ENCODE measurements at regions not wholly inside any gene's neighbourhood (a gene's known extent, or its start where the extent isn't known, plus 50 kb on each side); places are given as distances from the start of the nearest gene placed in this dataset.

DNA sequence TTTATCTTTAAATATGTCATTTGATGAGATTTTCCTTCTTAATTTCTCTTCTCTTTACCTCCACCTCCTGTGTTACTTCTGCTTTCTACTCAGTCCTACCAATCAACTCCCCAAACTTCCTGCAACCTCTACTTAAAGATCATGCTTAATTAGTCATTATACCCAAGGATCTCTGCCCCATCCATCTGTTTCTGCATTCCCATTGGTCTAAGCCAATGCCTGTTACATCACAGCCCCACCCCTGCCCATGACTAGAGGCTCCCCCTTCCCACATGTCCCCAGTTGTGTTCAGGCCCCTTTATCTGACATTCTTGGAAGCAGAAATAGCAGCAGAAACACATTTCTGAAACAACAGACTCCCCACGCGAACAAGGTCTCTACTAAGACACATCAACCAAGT is 319.1 kb upstream of the NFE2L3 start:
- ATAC-seq: no peak
- intact Hi-C loops (cut with DNase I): no loop called here
- H3K27me3 ChIP-seq: no peaks in the 10 kb centered on the region
- 88 to 93% methylated on average over 2 of the region's 2 CpGs for WGBS, 2 donors
- no peak overlapping the region for H3K27ac ChIP-seq
- no peaks in the 10 kb centered on the region for H3K9me3 ChIP-seq
- no peak for TF ChIP-seq POLR2A (IDR thresholded peaks at IDR 0.05)
- TF ChIP-seq, protein P1, sequence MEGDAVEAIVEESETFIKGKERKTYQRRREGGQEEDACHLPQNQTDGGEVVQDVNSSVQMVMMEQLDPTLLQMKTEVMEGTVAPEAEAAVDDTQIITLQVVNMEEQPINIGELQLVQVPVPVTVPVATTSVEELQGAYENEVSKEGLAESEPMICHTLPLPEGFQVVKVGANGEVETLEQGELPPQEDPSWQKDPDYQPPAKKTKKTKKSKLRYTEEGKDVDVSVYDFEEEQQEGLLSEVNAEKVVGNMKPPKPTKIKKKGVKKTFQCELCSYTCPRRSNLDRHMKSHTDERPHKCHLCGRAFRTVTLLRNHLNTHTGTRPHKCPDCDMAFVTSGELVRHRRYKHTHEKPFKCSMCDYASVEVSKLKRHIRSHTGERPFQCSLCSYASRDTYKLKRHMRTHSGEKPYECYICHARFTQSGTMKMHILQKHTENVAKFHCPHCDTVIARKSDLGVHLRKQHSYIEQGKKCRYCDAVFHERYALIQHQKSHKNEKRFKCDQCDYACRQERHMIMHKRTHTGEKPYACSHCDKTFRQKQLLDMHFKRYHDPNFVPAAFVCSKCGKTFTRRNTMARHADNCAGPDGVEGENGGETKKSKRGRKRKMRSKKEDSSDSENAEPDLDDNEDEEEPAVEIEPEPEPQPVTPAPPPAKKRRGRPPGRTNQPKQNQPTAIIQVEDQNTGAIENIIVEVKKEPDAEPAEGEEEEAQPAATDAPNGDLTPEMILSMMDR (IDR thresholded peaks at IDR 0.05): no peak
- H3K4me3 ChIP-seq: no peak overlapping the region
- DNase-seq: no peak
- no peaks in the 10 kb centered on the region for H3K36me3 ChIP-seq (replicated peaks in 1 of 2; ENCODE audit: insufficient read depth in 1 of 2, low read depth in 2 of 2)
- H3K4me1 ChIP-seq: no peaks in the 10 kb centered on the region

DNA sequence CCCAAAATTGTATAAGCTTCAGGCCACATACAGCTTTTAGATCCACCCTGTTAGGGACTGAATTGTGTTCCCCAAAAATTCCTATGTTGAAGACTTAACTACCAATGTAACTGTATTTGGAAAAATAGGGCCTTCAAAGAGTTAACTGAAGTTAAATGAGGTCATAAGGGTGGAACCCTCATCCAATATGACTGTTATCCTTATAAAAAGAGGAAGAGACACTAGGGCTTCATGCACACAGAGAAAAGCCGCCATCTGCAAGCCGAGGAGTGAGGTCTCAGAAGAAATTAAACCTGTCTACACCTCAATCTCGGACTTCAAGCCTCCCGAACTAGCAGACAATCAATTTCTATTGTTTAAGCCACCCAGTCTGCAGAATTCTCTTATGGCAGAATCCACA is 317.9 kb upstream of the NFE2L3 start:
- intact Hi-C loops (cut with DNase I): no loop called here
- Histone ChIP-seq H3K36me3 (replicated peaks in 1 of 2; ENCODE audit: insufficient read depth in 1 of 2, low read depth in 2 of 2) (no peaks in the 10 kb centered on the region), H3K4me1 (no peaks in the 10 kb centered on the region)

DNA sequence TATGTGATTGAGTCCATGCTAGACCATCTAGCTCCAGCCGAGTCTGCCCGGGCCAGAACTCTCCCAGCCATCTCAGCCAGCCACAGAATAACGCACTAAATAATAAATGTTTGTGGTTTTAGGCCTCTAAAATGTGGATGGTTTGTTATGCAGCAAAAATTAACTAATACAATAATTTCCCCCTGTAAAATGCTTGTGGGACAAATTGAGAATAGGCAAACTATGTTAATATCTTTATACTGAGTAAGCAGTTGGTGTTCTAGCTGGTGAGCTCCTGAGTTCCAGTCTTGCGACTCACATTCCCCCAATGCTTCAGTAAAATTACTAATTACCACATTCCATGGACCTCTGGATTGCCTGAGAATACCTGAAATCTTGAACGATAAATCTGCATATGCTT is 316.8 kb upstream of the NFE2L3 start:
- ATAC-seq (no peak), DNase-seq (no peak)
- intact Hi-C loops (cut with DNase I): no loop called here
- WGBS, 2 donors: 95 to 96% methylated on average over 5 of the region's 5 CpGs
- Histone ChIP-seq H3K36me3 (replicated peaks in 1 of 2; ENCODE audit: insufficient read depth in 1 of 2, low read depth in 2 of 2) (no peaks in the 10 kb centered on the region), H3K4me1 (no peaks in the 10 kb centered on the region), H3K9me3 (no peaks in the 10 kb centered on the region), H3K27ac (no peak overlapping the region), H3K27me3 (no peaks in the 10 kb centered on the region), H3K4me3 (no peak overlapping the region)
- TF ChIP-seq, protein P1 (IDR thresholded peaks at IDR 0.05): no peak
- TF ChIP-seq POLR2A (IDR thresholded peaks at IDR 0.05): no peak

More for the DNA sequence above, 317.9 kb upstream of the NFE2L3 start:
- Histone ChIP-seq H3K27ac (no peak overlapping the region), H3K4me3 (no peak overlapping the region), H3K27me3 (no peaks in the 10 kb centered on the region), H3K9me3 (no peaks in the 10 kb centered on the region)
- no peak for ATAC-seq
- DNase-seq: no peak
- WGBS, 2 donors: 93 to 95% methylated on average over 4 of the region's 4 CpGs
- TF ChIP-seq, protein P1 (IDR thresholded peaks at IDR 0.05): no peak
- TF ChIP-seq POLR2A (IDR thresholded peaks at IDR 0.05): no peak

DNA sequence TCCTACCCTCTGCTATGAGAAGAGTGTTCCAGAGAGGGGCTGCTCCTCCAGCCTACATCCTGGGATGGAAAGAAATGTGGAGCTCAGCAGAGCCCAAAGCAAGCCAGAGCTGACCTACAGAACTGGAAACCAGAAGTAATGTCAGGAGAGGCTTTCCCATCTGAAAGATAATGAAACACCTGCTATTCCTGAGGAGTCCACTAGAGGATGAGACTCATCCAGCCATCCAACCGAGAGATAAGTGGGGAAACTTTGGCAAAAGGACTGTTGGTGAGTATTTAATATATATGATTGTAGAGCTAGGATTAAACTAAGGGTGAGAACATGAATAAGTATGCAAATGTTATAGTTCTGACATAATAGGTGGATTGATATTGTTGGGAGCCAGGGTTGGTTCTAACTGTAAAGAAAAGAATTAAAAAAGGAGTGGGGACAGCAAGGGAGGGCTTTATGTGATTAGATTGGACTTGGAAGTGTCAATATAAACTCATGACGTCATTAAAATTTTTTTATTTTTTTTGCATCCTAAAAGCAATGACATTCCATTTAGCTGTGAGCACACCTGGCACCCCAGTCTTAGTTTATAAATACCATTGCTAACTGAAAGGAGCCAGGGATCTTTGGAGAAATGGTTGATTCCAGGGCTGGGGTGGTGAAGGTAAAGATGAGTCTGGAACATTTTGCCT is 312.8 kb upstream of the NFE2L3 start:
- intact Hi-C loops (cut with DNase I): no loop called here
- no peaks in the 10 kb centered on the region for H3K9me3 ChIP-seq
- H3K27me3 ChIP-seq: no peaks in the 10 kb centered on the region
- WGBS, 2 donors: 59 to 72% methylated on average over 2 of the region's 2 CpGs
- no peak overlapping the region for H3K27ac ChIP-seq
- H3K4me1 ChIP-seq: no peaks in the 10 kb centered on the region
- no peak for TF ChIP-seq POLR2A (IDR thresholded peaks at IDR 0.05)
- TF ChIP-seq, protein P1 (IDR thresholded peaks at IDR 0.05): no peak
- no peak overlapping the region for H3K4me3 ChIP-seq
- DNase-seq (no peak), ATAC-seq (no peak)
- no peaks in the 10 kb centered on the region for H3K36me3 ChIP-seq (replicated peaks in 1 of 2; ENCODE audit: insufficient read depth in 1 of 2, low read depth in 2 of 2)

DNA sequence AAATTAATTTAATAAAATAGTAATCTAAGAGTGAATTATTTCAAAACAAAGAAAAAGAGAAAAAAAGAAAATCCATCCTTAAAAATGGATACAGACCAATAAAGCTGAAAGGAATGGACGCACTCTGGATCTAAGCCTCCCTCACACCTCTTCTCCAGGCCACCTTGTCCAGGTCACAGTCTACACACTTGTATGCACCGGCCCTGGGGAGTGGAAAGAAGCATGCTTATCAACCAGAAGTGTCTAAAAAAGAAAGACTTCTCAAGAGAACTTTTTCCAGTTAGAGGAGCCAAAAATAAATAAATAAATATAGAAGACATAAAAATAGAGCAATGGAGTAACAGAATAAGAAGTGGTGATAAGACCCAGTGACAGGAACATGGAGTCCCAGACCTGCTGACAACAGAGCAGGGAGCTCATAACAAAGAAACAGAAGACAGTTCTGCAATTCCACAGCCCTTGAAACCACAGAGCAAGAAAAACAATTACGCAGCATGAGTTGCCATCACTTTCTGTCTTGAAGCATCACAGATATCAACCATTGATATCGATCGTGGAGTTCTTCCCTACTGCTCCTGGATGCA is 311.7 kb upstream of the NFE2L3 start:
- intact Hi-C loops (cut with DNase I): no loop called here
- ATAC-seq (peak; percentile 33), DNase-seq (no peak)
- no peak overlapping the region for H3K4me3 ChIP-seq
- no peaks in the 10 kb centered on the region for H3K9me3 ChIP-seq
- no peaks in the 10 kb centered on the region for H3K4me1 ChIP-seq
- H3K27me3 ChIP-seq: no peaks in the 10 kb centered on the region
- H3K27ac ChIP-seq: no peak overlapping the region
- H3K36me3 ChIP-seq (replicated peaks in 1 of 2; ENCODE audit: insufficient read depth in 1 of 2, low read depth in 2 of 2): no peaks in the 10 kb centered on the region
- 93 to 95% methylated on average over 5 of the region's 5 CpGs for WGBS, 2 donors
- TF ChIP-seq POLR2A (IDR thresholded peaks at IDR 0.05): no peak
- TF ChIP-seq, protein P1 (IDR thresholded peaks at IDR 0.05): no peak
